Adrenal gland (tissue), 9 donors: ENCODE measurements at regions not wholly inside any gene's neighbourhood (a gene's known extent, or its start where the extent isn't known, plus 50 kb on each side); places are given as distances from the start of the nearest gene placed in this dataset.

Experiments
- DNase-seq, 7 donors: peaks; one replicate each; pipeline ENCODE4 v3.0.0-alpha.2; 2019 to 2020
- H3K27ac ChIP-seq, 5 donors: fragments of 200-600 bp; sonication (generic) in 4 of 5; 1 replicate in 3 of 5; 2 replicates in 2 of 5; pipeline versions ENCODE4 v1.5.1 to v1.8.0; 2016 to 2020; ENCODE audit warnings: mild to moderate bottlenecking in 1 of 5
- H3K27me3 ChIP-seq: fragments of 200-600 bp; 2 replicates; pipeline ENCODE4 v1.8.0; 2021
- H3K36me3 ChIP-seq, 2 donors: fragments of 200-600 bp; replicated peaks in 1 of 2; 1 replicate in 1 of 2; 2 replicates in 1 of 2; pipeline versions ENCODE4 v1.5.1 to v1.8.0; 2018 to 2022
- H3K4me1 ChIP-seq, 2 donors: fragments of 200-600 bp; replicated peaks in 1 of 2; 1 replicate in 1 of 2; 2 replicates in 1 of 2; pipeline versions ENCODE4 v1.5.1 to v1.8.0; 2018 to 2021
- H3K4me3 ChIP-seq, 4 donors: fragments of 200-600 bp; sonication (generic) in 3 of 4; one replicate each; pipeline ENCODE4 v1.5.1; 2016 to 2018
- H3K9me3 ChIP-seq, 3 donors: fragments of 200-600 bp; sonication (generic) in 1 of 3; replicated peaks in 1 of 3; 1 replicate in 2 of 3; 2 replicates in 1 of 3; pipeline versions ENCODE4 v1.5.1 to v1.8.0; 2016 to 2021
- CTCF ChIP-seq, 6 experiments: fragments of 450-650 bp in 4 of 6; fragments of 200-600 bp in 2 of 6; sonication (generic) in 1 of 6; IDR thresholded peaks; 1 replicate in 5 of 6; 2 replicates in 1 of 6; pipeline versions ENCODE4 v1.5.1 to v1.8.0; 2016 to 2021; ENCODE audit warnings: antibody characterized with exemption in 6 of 6, mild to moderate bottlenecking in 2 of 6, moderate library complexity in 1 of 6
- POLR2A ChIP-seq, 2 donors: fragments of 450-650 bp; IDR thresholded peaks; one replicate each; pipeline ENCODE4 v1.6.1; 2017; ENCODE audit warnings: antibody characterized with exemption in 2 of 2, mild to moderate bottlenecking in 2 of 2, moderate library complexity in 1 of 2
- WGBS, 4 donors: extraction: QIAGEN DNeasy Blood & Tissue Kit in 2 of 4; methylation state at CpG; one replicate each; pipeline versions ENCODE4 v1.1.5 to v1.1.7; 2013 to 2017; 5-methylcytosine and 5-hydroxymethylcytosine counted together
- intact Hi-C, 2 donors: fragments of 100-400 bp; cut with DNase I; formaldehyde crosslinking; loops; one replicate each; pipeline versions ENCODE4 v1.14.1 to v1.15.0; 2022 to 2023
- small RNA-seq, 2 donors: library from RNA; depleted of rRNA; stranded (forward); fragments of <200 nt; gene quantifications; one replicate each; pipeline ENCODE3, GENCODE V24; 2016
- donor health status: healthy with polysubstance abuse.
- donor health status: Bipolar disorder and iron deficiency.
- donor health status: DM: yes; HTN: yes; CAD: no.
- donor health status: DM: no; HTN: no; CAD: no.
- donor health status: DM: no; HTN: no; CAD: no.

- peaks cover 0 to under 1% of the 10 kb centered on the region in 2 donors for H3K36me3 ChIP-seq
- intact Hi-C loops = no loop called here
- no peak overlapping the region for H3K27ac ChIP-seq
- H3K27me3 ChIP-seq = no peaks in the 10 kb centered on the region
- 89 to 100% (median 90%) methylated on average over 1 of the region's 1 CpG for WGBS, 4 donors
- TF ChIP-seq CTCF (IDR thresholded peaks at IDR 0.05) (no peak), POLR2A (IDR thresholded peaks at IDR 0.05) (no peak)
- no peaks in the 10 kb centered on the region for H3K4me1 ChIP-seq
- no peak for DNase-seq
- H3K9me3 ChIP-seq = no peaks in the 10 kb centered on the region
- no peak overlapping the region for H3K4me3 ChIP-seq
These were observed 434.0 kb downstream of the BRINP3 start for GRCh38 chr1:190043655-190044054.

GRCh38 chr1:190046231-190046630, 431.4 kb downstream of the BRINP3 start:
- no peaks in the 10 kb centered on the region for H3K9me3 ChIP-seq
- H3K4me1 ChIP-seq = no peaks in the 10 kb centered on the region
- no peaks in the 10 kb centered on the region for H3K36me3 ChIP-seq
- intact Hi-C loops = no loop called here
- no peak overlapping the region for H3K4me3 ChIP-seq
- H3K27ac ChIP-seq = no peak overlapping the region
- TF ChIP-seq CTCF (IDR thresholded peaks at IDR 0.05) (no peak), POLR2A (IDR thresholded peaks at IDR 0.05) (no peak)
- no peaks in the 10 kb centered on the region for H3K27me3 ChIP-seq
- no peak for DNase-seq

Small RNAs in the stretch of these regions (small RNA-seq; reads per million reads assigned to genes)
- gene AL136372.1 = 0 reads per million in 2 donors
- 0 reads per million in 2 donors for gene AL357559.1
- gene AL391813.1 = 0 reads per million in 2 donors
- gene RNA5SP73 = 0.12 to 0.33 reads per million in 2 donors
